Peyer's patch (tissue), 4 donors: ENCODE measurements at regions not wholly inside any gene's neighbourhood (a gene's known extent, or its start where the extent isn't known, plus 50 kb on each side); places are given as distances from the start of the nearest gene placed in this dataset.

ENCODE experiments used
- DNase-seq, 3 donors: peaks; one replicate each; pipeline ENCODE4 v3.0.0-alpha.2; 2017 to 2019
- H3K27ac ChIP-seq, 4 donors: fragments of 200-600 bp; sonication (generic); one replicate each; pipeline ENCODE4 v1.5.1; 2016 to 2019
- H3K27me3 ChIP-seq, 2 donors: fragments of 200-600 bp; sonication (generic); one replicate each; pipeline ENCODE4 v1.5.1; 2019
- H3K36me3 ChIP-seq, 3 donors: fragments of 200-600 bp; sonication (generic); one replicate each; pipeline ENCODE4 v1.5.1; 2016 to 2019
- H3K4me1 ChIP-seq, 4 donors: fragments of 200-600 bp; sonication (generic); one replicate each; pipeline ENCODE4 v1.5.1; 2016 to 2019
- H3K4me3 ChIP-seq, 4 donors: fragments of 200-600 bp; sonication (generic); 1 replicate in 3 of 4; 2 replicates in 1 of 4; pipeline ENCODE4 v1.5.1; 2016 to 2019; ENCODE audit warnings: mild to moderate bottlenecking in 1 of 4
- H3K9me3 ChIP-seq, 4 donors: fragments of 200-600 bp; sonication (generic); one replicate each; pipeline ENCODE4 v1.5.1; 2016 to 2019; ENCODE audit warnings: mild to moderate bottlenecking in 1 of 4
- POLR2A ChIP-seq, 2 donors: fragments of 450-650 bp; IDR thresholded peaks; one replicate each; pipeline ENCODE4 v1.5.1; 2017; ENCODE audit warnings: antibody characterized with exemption in 2 of 2, mild to moderate bottlenecking in 2 of 2, moderate library complexity in 2 of 2
- small RNA-seq, 2 donors: library from RNA; depleted of rRNA; stranded (forward); fragments of <200 nt; gene quantifications; one replicate each; pipeline ENCODE3, GENCODE V24; 2016
- TF ChIP-seq, protein P1 (sequence below), 6 experiments: fragments of 450-650 bp in 4 of 6; fragments of 200-600 bp in 2 of 6; sonication (generic) in 1 of 6; IDR thresholded peaks; one replicate each; pipeline ENCODE4 v1.5.1; 2017 to 2019; ENCODE audit warnings: antibody characterized with exemption in 6 of 6, mild to moderate bottlenecking in 3 of 6, moderate library complexity in 1 of 6

GRCh38 chr12:23462546-23462945 is 486.9 kb downstream of the SOX5 start:
- Histone ChIP-seq H3K36me3 (no peaks in the 10 kb centered on the region), H3K27me3 (no peaks in the 10 kb centered on the region), H3K4me1 (no peaks in the 10 kb centered on the region), H3K27ac (no peak overlapping the region), H3K4me3 (no peak overlapping the region), H3K9me3 (peaks cover 0 to 4% (median 0%) of the 10 kb centered on the region in 4 donors)
- TF ChIP-seq POLR2A (IDR thresholded peaks at IDR 0.05): no peak
- TF ChIP-seq, protein P1, sequence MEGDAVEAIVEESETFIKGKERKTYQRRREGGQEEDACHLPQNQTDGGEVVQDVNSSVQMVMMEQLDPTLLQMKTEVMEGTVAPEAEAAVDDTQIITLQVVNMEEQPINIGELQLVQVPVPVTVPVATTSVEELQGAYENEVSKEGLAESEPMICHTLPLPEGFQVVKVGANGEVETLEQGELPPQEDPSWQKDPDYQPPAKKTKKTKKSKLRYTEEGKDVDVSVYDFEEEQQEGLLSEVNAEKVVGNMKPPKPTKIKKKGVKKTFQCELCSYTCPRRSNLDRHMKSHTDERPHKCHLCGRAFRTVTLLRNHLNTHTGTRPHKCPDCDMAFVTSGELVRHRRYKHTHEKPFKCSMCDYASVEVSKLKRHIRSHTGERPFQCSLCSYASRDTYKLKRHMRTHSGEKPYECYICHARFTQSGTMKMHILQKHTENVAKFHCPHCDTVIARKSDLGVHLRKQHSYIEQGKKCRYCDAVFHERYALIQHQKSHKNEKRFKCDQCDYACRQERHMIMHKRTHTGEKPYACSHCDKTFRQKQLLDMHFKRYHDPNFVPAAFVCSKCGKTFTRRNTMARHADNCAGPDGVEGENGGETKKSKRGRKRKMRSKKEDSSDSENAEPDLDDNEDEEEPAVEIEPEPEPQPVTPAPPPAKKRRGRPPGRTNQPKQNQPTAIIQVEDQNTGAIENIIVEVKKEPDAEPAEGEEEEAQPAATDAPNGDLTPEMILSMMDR (IDR thresholded peaks at IDR 0.05): no peak
- DNase-seq: no peak

GRCh38 chr12:23463172-23463571 is 486.3 kb downstream of the SOX5 start:
- Histone ChIP-seq H3K9me3 (peaks cover 0 to 4% (median 0%) of the 10 kb centered on the region in 4 donors), H3K4me1 (no peaks in the 10 kb centered on the region), H3K4me3 (no peak overlapping the region), H3K27me3 (no peaks in the 10 kb centered on the region), H3K27ac (no peak overlapping the region), H3K36me3 (no peaks in the 10 kb centered on the region)
- DNase-seq: no peak
- no peak for TF ChIP-seq POLR2A (IDR thresholded peaks at IDR 0.05)
- TF ChIP-seq, protein P1 (IDR thresholded peaks at IDR 0.05): no peak

DNA sequence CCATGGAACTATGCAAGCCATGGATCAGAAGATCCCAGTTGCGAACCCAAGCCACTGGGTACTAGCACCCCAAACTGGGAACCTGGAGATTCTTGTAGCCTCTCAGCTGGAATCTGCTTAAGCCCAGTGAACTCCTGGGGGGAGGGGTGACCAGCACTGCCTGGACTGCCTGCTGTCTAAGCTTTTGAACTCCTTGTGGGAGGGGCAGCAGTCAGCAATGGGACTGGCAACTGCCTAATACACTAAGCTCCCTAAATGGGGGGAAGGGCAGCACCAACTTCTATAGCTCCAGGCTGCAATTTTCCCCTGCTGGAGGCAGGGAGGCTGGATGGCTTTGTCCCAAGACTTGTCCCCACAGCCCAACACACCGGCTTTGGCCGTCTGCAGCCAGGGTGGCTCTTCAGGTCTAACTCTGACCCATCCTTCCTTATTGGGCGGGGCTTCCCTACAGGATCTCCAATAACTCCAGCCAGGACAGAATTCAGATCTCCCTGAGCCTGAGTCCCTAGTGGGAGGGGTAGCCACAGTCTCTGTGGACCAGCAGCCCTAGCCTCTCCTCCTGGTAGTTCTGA is 485.1 kb downstream of the SOX5 start:
- peaks cover 0 to 4% (median 0%) of the 10 kb centered on the region in 4 donors for H3K9me3 ChIP-seq
- no peaks in the 10 kb centered on the region for H3K27me3 ChIP-seq
- H3K36me3 ChIP-seq: no peaks in the 10 kb centered on the region
- no peak for TF ChIP-seq POLR2A (IDR thresholded peaks at IDR 0.05)
- no peak overlapping the region for H3K4me3 ChIP-seq
- no peak overlapping the region for H3K27ac ChIP-seq
- no peak for DNase-seq
- no peaks in the 10 kb centered on the region for H3K4me1 ChIP-seq

DNA sequence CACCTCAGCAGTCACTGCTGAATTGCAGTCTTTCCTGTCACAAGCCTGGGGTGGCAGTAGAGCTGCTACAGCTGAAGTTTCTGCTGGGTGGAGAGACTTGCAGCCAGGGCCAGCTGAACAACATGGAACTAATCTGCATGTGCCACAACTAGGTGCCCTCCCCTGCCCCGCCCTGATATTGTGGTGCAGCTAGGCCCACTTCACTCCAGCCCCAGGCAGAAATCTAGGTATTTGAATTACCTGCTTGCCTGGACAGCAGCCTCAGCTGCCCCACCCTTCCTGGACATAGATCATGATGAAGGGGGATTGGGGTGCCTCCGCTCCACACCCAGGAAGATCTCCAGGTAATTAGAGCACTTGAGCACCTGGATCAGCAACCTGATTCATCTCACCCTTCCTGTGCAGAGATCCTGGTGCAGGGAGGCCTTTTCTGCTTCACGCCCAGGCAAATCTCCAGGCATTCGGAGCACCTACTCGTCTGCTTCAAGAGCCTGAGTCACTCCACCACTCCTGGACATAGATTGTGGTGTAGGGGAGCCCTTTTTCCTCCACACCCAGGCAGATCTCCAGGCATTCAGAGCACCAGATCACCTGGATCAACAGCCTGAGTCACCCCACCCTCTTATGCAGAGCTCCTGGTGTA is 477.0 kb downstream of the SOX5 start:
- TF ChIP-seq, protein P1 (IDR thresholded peaks at IDR 0.05): no peak
- no peak for TF ChIP-seq POLR2A (IDR thresholded peaks at IDR 0.05)
- DNase-seq: no peak
- Histone ChIP-seq H3K9me3 (no peaks in the 10 kb centered on the region), H3K4me3 (no peak overlapping the region), H3K4me1 (no peaks in the 10 kb centered on the region), H3K27ac (no peak overlapping the region), H3K36me3 (no peaks in the 10 kb centered on the region), H3K27me3 (no peaks in the 10 kb centered on the region)

- no peaks in the 10 kb centered on the region for H3K4me1 ChIP-seq
- TF ChIP-seq POLR2A (IDR thresholded peaks at IDR 0.05): no peak
- TF ChIP-seq, protein P1 (IDR thresholded peaks at IDR 0.05): no peak
- H3K36me3 ChIP-seq: no peaks in the 10 kb centered on the region
- H3K27ac ChIP-seq: no peak overlapping the region
- DNase-seq: no peak
- H3K27me3 ChIP-seq: no peaks in the 10 kb centered on the region
- H3K9me3 ChIP-seq: no peaks in the 10 kb centered on the region
- no peak overlapping the region for H3K4me3 ChIP-seq
Observed at GRCh38 chr12:23473071-23473470, 476.4 kb downstream of the SOX5 start.

DNA sequence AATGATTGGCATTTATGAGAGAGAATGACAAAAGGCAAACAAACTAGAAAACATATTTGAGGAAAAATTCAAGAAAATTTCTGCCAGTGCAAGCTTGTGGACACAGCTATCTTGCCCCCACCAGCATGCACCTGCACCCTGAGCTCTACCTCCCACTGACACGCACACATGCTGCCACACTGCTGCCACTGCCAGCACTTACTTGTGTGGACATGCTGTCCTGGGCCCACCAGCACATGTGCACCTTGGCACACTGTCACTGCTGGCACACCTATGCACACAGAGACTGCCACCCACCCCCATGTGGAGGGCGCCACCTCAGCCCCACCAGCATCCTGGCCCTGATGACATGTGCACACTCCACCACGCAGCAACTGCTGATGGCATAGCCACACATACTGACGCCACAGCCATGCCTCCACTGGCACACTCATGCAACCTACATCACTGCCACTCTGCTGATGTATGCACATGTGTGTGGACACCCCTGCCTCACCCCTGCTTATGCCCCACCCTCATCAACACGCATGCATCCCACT is 475.0 kb downstream of the SOX5 start:
- TF ChIP-seq POLR2A (IDR thresholded peaks at IDR 0.05): no peak
- Histone ChIP-seq H3K4me3 (no peak overlapping the region), H3K9me3 (no peaks in the 10 kb centered on the region), H3K27me3 (no peaks in the 10 kb centered on the region), H3K36me3 (no peaks in the 10 kb centered on the region), H3K4me1 (no peaks in the 10 kb centered on the region), H3K27ac (no peak overlapping the region)
- no peak for DNase-seq

Small RNA genes in the stretch of these regions (small RNA-seq; reads per million reads assigned to genes)
- 0 reads per million in 2 donors for gene AC087258.2
